ENCODE measurements at regions not wholly inside any gene's neighbourhood (a gene's known extent, or its start where the extent isn't known, plus 50 kb on each side); places are given as distances from the start of the nearest gene placed in this dataset.

GRCh38 chr18:37716106-37716735 lies 150.6 kb upstream of the CELF4 start:
- DNase-seq (ENCODE audit: low read depth, low spot score) (no peak), FAIRE-seq (no peak), ATAC-seq (no peak)
- TF ChIP-seq SUZ12 (IDR thresholded peaks at IDR 0.05; ENCODE audit: unreplicated experiment) (no peak), NFYA (IDR thresholded peaks at IDR 0.05; ENCODE audit: borderline replicate concordance, low read depth, low read length) (no peak), CTCF (IDR thresholded peaks at IDR 0.05 in 2 of 3, conservative IDR thresholded peaks at IDR 0.05 in 1 of 3; ENCODE audit: control insufficient read depth in 2 of 3, extremely low read depth in 1 of 3, insufficient read depth in 1 of 3, low read depth in 3 of 3, low read length in 3 of 3) (no peak), SREBF2 (IDR thresholded peaks at IDR 0.05; ENCODE audit: low read length) (no peak), FOXM1 (IDR thresholded peaks at IDR 0.05; ENCODE audit: low read depth, low read length) (no peak), SMC3 (IDR thresholded peaks at IDR 0.05; ENCODE audit: borderline replicate concordance, low read length) (no peak), RELA (IDR thresholded peaks at IDR 0.05; ENCODE audit: borderline replicate concordance, partially characterized antibody) (no peak), CUX1 (IDR thresholded peaks at IDR 0.05; ENCODE audit: insufficient replicate concordance, low read depth, low read length) (no peak), CHD4 (IDR thresholded peaks at IDR 0.05) (no peak), NR2C2 (IDR thresholded peaks at IDR 0.05; ENCODE audit: borderline replicate concordance, control insufficient read depth, insufficient read length, low read depth) (no peak), ZBTB11 (CRISPR knock-in tag; IDR thresholded peaks at IDR 0.05) (no peak), NFXL1 (IDR thresholded peaks at IDR 0.05; ENCODE audit: borderline replicate concordance) (no peak), BCL11A (IDR thresholded peaks at IDR 0.05; ENCODE audit: low read depth, low read length) (no peak), IRF4 (IDR thresholded peaks at IDR 0.05; ENCODE audit: low read depth, low read length) (no peak)
- H3K9me3 ChIP-seq (replicated peaks; ENCODE audit: control insufficient read depth, insufficient read depth, low read length): no peaks in the 10 kb centered on the region
- CTCF ChIA-PET: interaction anchor here (1.1 kb wide), 1 partner anchor 16 kb away, joined by 3 read pairs; no protein-coding TSS in a partner anchor
- RAD21 ChIA-PET (ENCODE audit: unreplicated experiment): no interaction called here
- H3K36me3 ChIP-seq (ENCODE audit: control insufficient read depth in 2 of 2, insufficient read depth in 2 of 2, low read length in 1 of 2): no peaks in the 10 kb centered on the region
- no peaks in the 10 kb centered on the region for H3K79me2 ChIP-seq (ENCODE audit: control insufficient read depth, insufficient read depth, low read length)
- H3K4me3 ChIP-seq: no peak overlapping the region
- 20% methylated on average over 5 of the region's 5 CpGs for WGBS (ENCODE audit: insufficient coverage, insufficient replicate concordance, low lambda C conversion rate, missing lambda C conversion rate)
- POLR2A ChIA-PET: no interaction called here
- H3K27ac ChIP-seq (ENCODE audit: control insufficient read depth, insufficient read depth): no peak overlapping the region
- no peaks in the 10 kb centered on the region for H3K27me3 ChIP-seq (replicated peaks in 1 of 2; ENCODE audit: control insufficient read depth in 2 of 2, insufficient read depth in 2 of 2, low read length in 1 of 2)
- no peak overlapping the region for H3K4me2 ChIP-seq (ENCODE audit: control insufficient read depth, insufficient read depth)
- BruUV-seq (replicated peaks): no TSS peak
- in situ Hi-C loops (cut with MboI): no loop called here
- no peak overlapping the region for H3K9ac ChIP-seq (ENCODE audit: control insufficient read depth, insufficient read depth, low read length)
- no peaks in the 10 kb centered on the region for H3K4me1 ChIP-seq (ENCODE audit: control insufficient read depth, insufficient read depth, low read length)
- H4K20me1 ChIP-seq (ENCODE audit: control insufficient read depth, insufficient read depth): no peaks in the 10 kb centered on the region
- H2AFZ ChIP-seq (ENCODE audit: control insufficient read depth, low read depth, low read length): no peak overlapping the region
- intact Hi-C loops (cut with micrococcal nuclease; ENCODE audit: unreplicated experiment): no loop called here
- SMC1A ChIA-PET (ENCODE audit: uncharacterized antibody, unreplicated experiment): no interaction called here

All from GM12878 (cell line).